Endothelial cell of umbilical vein (primary cell): ENCODE measurements at regions not wholly inside any gene's neighbourhood (a gene's known extent, or its start where the extent isn't known, plus 50 kb on each side); places are given as distances from the start of the nearest gene placed in this dataset.
A peak's percentile ranks its signal among the peaks of the same experiment; 100 is the strongest.

Source experiments
- BruUV-seq: library from RNA; stranded (reverse); fragments of 400-500 nt; replicated peaks from 2 replicates; lab custom pipeline; 2021; lab: Mats Ljungman, UMichigan
- CTCF ChIA-PET: fragments of 300-600, 350-600 bp; sonication (Branson Sonifier 250); formaldehyde crosslinking; loops from one replicate; lab custom pipeline; 2021; ENCODE audit warnings: antibody characterized with exemption, inconsistent platforms; lab: Charles Lee
- POLR2A ChIA-PET: fragments of 300-600, 350-600 bp; sonication (Branson Sonifier 250); formaldehyde crosslinking; loops from one replicate; lab custom pipeline; 2021; ENCODE audit warnings: antibody characterized with exemption, inconsistent platforms; lab: Charles Lee
- DNase-seq: peaks from one replicate; pipeline ENCODE4 v3.0.0-alpha.2; 2011; ENCODE audit warnings: low read depth, low spot score
- FAIRE-seq: peaks from 2 replicates; lab custom pipeline; 2011; peaks lifted over from hg19 to GRCh38; lab: Jason Lieb, UNC
- H2AFZ ChIP-seq: 2 replicates; pipeline ENCODE4 v1.6.0; 2012; ENCODE audit warnings: low read depth, low read length, control low read depth, inconsistent platforms
- H3K27ac ChIP-seq: 2 replicates; pipeline ENCODE4 v1.5.1; 2011; ENCODE audit warnings: low read depth, mild to moderate bottlenecking, control low read depth, low read length, moderate library complexity; ENCODE audit not compliant: insufficient read depth
- H3K27me3 ChIP-seq, 2 experiments: 2 replicates each; pipeline versions ENCODE4 v1.6.0 to v1.6.1; 2011; ENCODE audit warnings: low read length in 2 of 2, mixed read lengths in 1 of 2; ENCODE audit not compliant: control insufficient read depth in 2 of 2, insufficient read depth in 2 of 2
- H3K36me3 ChIP-seq, 2 experiments: 2 replicates in 1 of 2; 3 replicates in 1 of 2; pipeline ENCODE4 v1.5.1; 2011; ENCODE audit warnings: low read length in 2 of 2, mild to moderate bottlenecking in 1 of 2, moderate library complexity in 1 of 2; ENCODE audit not compliant: control insufficient read depth in 2 of 2, insufficient read depth in 2 of 2; ENCODE audit errors: extremely low read depth in 1 of 2
- H3K4me1 ChIP-seq: 3 replicates; pipeline ENCODE4 v1.5.1; 2011; ENCODE audit warnings: mild to moderate bottlenecking, low read length; ENCODE audit not compliant: control insufficient read depth, insufficient read depth; ENCODE audit errors: extremely low read depth
- H3K4me2 ChIP-seq: 2 replicates; pipeline ENCODE4 v1.6.1; 2011; ENCODE audit warnings: low read length, control low read depth, mixed read lengths; ENCODE audit not compliant: insufficient read depth
- H3K4me3 ChIP-seq, 3 experiments: fragments of 200-600 bp in 1 of 3; sonication (generic), shearing (Covaris generic) in 1 of 3; replicated peaks in 1 of 3; 2 replicates each; pipeline ENCODE4 v1.5.1; 2011 to 2016; ENCODE audit warnings: control low read depth in 3 of 3, low read length in 3 of 3, mild to moderate bottlenecking in 2 of 3, inconsistent platforms in 1 of 3, low read depth in 1 of 3, moderate library complexity in 1 of 3; ENCODE audit not compliant: insufficient read depth in 1 of 3
- H3K79me2 ChIP-seq: 2 replicates; pipeline ENCODE4 v1.6.0; 2012; ENCODE audit warnings: low read length, inconsistent platforms; ENCODE audit not compliant: control insufficient read depth, insufficient read depth
- H3K9ac ChIP-seq: replicated peaks from 2 replicates; pipeline ENCODE3; 2011; ENCODE audit warnings: low read length, control low read depth; ENCODE audit not compliant: insufficient read depth; ENCODE audit errors: extremely low read depth
- H3K9me1 ChIP-seq: replicated peaks from 3 replicates; pipeline ENCODE4 v1.6.0; 2011; ENCODE audit warnings: mild to moderate bottlenecking, low read length; ENCODE audit not compliant: control insufficient read depth, insufficient read depth; ENCODE audit errors: extremely low read depth
- H3K9me3 ChIP-seq: replicated peaks from 2 replicates; pipeline ENCODE4 v1.5.1; 2012; ENCODE audit warnings: low read length, inconsistent platforms; ENCODE audit not compliant: control insufficient read depth, insufficient read depth
- H4K20me1 ChIP-seq: replicated peaks from 2 replicates; pipeline ENCODE3; 2011; ENCODE audit warnings: mild to moderate bottlenecking, low read length; ENCODE audit not compliant: control insufficient read depth, insufficient read depth; ENCODE audit errors: extremely low read depth
- EZH2 ChIP-seq: IDR thresholded peaks from 2 replicates; pipeline ENCODE4 v1.6.1; 2012; ENCODE audit warnings: borderline replicate concordance, low read depth, mild to moderate bottlenecking, moderate library complexity, low read length, inconsistent platforms; ENCODE audit not compliant: severe bottlenecking
- FOS ChIP-seq: IDR thresholded peaks from 2 replicates; pipeline ENCODE4 v1.6.1; 2011; ENCODE audit warnings: mild to moderate bottlenecking, low read length, moderate library complexity, borderline replicate concordance; ENCODE audit not compliant: insufficient read depth
- GATA2 ChIP-seq: IDR thresholded peaks from 2 replicates; pipeline ENCODE4 v1.7.0; 2011; ENCODE audit warnings: low read depth, mild to moderate bottlenecking, moderate library complexity, mixed read lengths, low read length; ENCODE audit not compliant: insufficient read length, insufficient read depth
- JUN ChIP-seq: IDR thresholded peaks from 2 replicates; pipeline ENCODE4 v1.6.1; 2011; ENCODE audit warnings: borderline replicate concordance, low read depth; ENCODE audit not compliant: insufficient read length, insufficient read depth
- MYC ChIP-seq: IDR thresholded peaks from one replicate; pipeline ENCODE4 v1.6.1; 2011; ENCODE audit warnings: mild to moderate bottlenecking, low read depth, low read length
- POLR2A ChIP-seq: IDR thresholded peaks from 2 replicates; pipeline ENCODE4 v1.6.1; 2012; ENCODE audit warnings: low read depth, mild to moderate bottlenecking, control low read depth, low read length
- POLR2AphosphoS5 ChIP-seq: IDR thresholded peaks from 2 replicates; pipeline ENCODE4 v1.6.1; 2012; ENCODE audit warnings: low read depth, mild to moderate bottlenecking, control low read depth, low read length, moderate library complexity; ENCODE audit not compliant: insufficient read depth
- dilution Hi-C: fragments of 300-500 bp; cut with MboI; formaldehyde crosslinking; loops from one replicate; pipeline ENCODE4 v1.15.0; 2019; ENCODE audit warnings: low sequenced_read_pairs; ENCODE audit not compliant: extremely low pct_ligation_motif_present
- intact Hi-C: fragments of 100-400 bp; cut with micrococcal nuclease; formaldehyde crosslinking; loops from one replicate; pipeline ENCODE4 v1.10.0; 2022
- TF ChIP-seq, protein P1 (sequence below): IDR thresholded peaks from 2 replicates; pipeline ENCODE4 v1.6.1; 2011; ENCODE audit not compliant: insufficient read depth, insufficient read length
- TF ChIP-seq, protein P2 (sequence below), 2 donors: IDR thresholded peaks; 1 replicate in 1 of 2; 2 replicates in 1 of 2; pipeline ENCODE4 v1.5.1; 2011; ENCODE audit warnings: low read length in 2 of 2, mild to moderate bottlenecking in 2 of 2, moderate library complexity in 2 of 2, control low read depth in 1 of 2, inconsistent platforms in 1 of 2, low read depth in 1 of 2; ENCODE audit not compliant: insufficient read depth in 1 of 2; ENCODE audit errors: extremely low read depth in 1 of 2

DNA sequence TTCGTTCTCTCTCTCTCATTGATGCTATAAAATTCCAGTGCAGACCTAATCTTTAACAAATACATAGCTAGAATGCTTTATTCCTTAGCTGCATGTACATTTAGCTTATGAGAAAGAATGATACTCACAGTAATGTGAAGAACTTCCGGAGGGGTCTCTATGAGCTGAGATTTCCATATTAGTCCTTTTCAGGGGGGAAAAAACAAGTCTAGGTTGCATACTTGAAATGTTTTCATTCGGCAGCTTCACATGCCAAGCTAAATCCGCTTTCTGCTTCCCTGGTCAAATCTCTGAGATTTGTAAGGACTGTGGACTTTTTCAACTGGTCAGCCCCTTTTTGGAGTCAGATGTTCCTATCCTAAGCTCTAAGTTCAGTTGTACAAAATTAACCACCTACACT, 111.5 kb upstream of the COL8A1 start:
- no peaks in the 10 kb centered on the region for H3K36me3 ChIP-seq
- dilution Hi-C loops: no loop called here
- no peak overlapping the region for H3K27ac ChIP-seq
- no peaks in the 10 kb centered on the region for H3K9me1 ChIP-seq
- H3K9ac ChIP-seq: no peak overlapping the region
- no peak for TF ChIP-seq FOS
- TF ChIP-seq, protein P1, sequence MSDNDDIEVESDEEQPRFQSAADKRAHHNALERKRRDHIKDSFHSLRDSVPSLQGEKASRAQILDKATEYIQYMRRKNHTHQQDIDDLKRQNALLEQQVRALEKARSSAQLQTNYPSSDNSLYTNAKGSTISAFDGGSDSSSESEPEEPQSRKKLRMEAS: no peak
- TF ChIP-seq JUN: peak; percentile 10
- no peak for TF ChIP-seq POLR2AphosphoS5
- no peaks in the 10 kb centered on the region for H3K9me3 ChIP-seq
- no peaks in the 10 kb centered on the region for H3K27me3 ChIP-seq
- ChIA-PET POLR2A (no interaction called here), CTCF (interaction anchor here (0.7 to 2.2 kb wide), 4 partner anchors 11 to 28 kb away, joined by 3 to 9 read pairs (median 4); no protein-coding TSS in a partner anchor)
- peak overlapping the region; percentile 56 for H2AFZ ChIP-seq
- H3K4me1 ChIP-seq: peaks cover 9% of the 10 kb centered on the region
- no peaks in the 10 kb centered on the region for H4K20me1 ChIP-seq
- no peak for FAIRE-seq
- H3K4me2 ChIP-seq: no peak overlapping the region
- H3K4me3 ChIP-seq: no peak overlapping the region
- DNase-seq: peak; percentile 75
- BruUV-seq: no TSS peak
- H3K79me2 ChIP-seq: no peaks in the 10 kb centered on the region
- intact Hi-C loops: loop anchor here (1.0 kb wide), 1 partner anchor 413 kb away; no protein-coding TSS in a partner anchor

DNA sequence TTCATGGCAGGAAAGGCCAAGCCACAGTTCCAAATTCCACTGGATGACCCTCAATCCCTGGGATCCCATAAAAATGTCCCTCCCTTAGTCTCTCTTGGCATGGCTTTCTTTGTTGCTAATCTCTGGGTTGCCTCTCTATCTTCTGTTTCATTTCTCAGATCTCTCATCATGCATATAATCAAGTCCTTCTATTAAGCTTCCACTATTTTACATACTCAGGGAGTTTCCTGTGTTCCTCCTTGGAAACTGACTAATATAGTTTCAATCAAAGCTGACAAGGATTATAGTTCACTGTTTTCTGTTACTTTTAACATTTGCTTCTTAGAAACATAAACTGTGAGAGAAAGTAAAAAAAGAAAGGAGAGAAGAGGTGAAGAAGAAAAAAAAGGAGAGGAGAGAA, 113.8 kb upstream of the COL8A1 start:
- no TSS peak for BruUV-seq

More for the DNA sequence above, 113.8 kb upstream of the COL8A1 start:
- intact Hi-C loops: no loop called here
- no peak overlapping the region for H3K9ac ChIP-seq
- ChIA-PET POLR2A (no interaction called here), CTCF (interaction anchor here (1.2 to 1.7 kb wide), 2 partner anchors 8 to 25 kb away, joined by 3 to 5 read pairs; no protein-coding TSS in a partner anchor)
- H3K4me1 ChIP-seq: peaks cover 9% of the 10 kb centered on the region
- no peak overlapping the region for H2AFZ ChIP-seq
- dilution Hi-C loops: no loop called here
- no peak for TF ChIP-seq EZH2
- no peak for TF ChIP-seq JUN
- TF ChIP-seq, protein P1: no peak
- no peak for TF ChIP-seq GATA2
- no peak for TF ChIP-seq MYC
- TF ChIP-seq POLR2A: no peak
- TF ChIP-seq FOS: no peak
- TF ChIP-seq POLR2AphosphoS5: no peak
- TF ChIP-seq, protein P2, sequence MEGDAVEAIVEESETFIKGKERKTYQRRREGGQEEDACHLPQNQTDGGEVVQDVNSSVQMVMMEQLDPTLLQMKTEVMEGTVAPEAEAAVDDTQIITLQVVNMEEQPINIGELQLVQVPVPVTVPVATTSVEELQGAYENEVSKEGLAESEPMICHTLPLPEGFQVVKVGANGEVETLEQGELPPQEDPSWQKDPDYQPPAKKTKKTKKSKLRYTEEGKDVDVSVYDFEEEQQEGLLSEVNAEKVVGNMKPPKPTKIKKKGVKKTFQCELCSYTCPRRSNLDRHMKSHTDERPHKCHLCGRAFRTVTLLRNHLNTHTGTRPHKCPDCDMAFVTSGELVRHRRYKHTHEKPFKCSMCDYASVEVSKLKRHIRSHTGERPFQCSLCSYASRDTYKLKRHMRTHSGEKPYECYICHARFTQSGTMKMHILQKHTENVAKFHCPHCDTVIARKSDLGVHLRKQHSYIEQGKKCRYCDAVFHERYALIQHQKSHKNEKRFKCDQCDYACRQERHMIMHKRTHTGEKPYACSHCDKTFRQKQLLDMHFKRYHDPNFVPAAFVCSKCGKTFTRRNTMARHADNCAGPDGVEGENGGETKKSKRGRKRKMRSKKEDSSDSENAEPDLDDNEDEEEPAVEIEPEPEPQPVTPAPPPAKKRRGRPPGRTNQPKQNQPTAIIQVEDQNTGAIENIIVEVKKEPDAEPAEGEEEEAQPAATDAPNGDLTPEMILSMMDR (IDR thresholded peaks at IDR 0.05; ENCODE audit: extremely low read depth in 1 of 2, insufficient read depth in 1 of 2, low read depth in 1 of 2, low read length in 2 of 2): no peak
- H3K4me2 ChIP-seq: no peak overlapping the region
- H3K79me2 ChIP-seq: no peaks in the 10 kb centered on the region
- no peak overlapping the region for H3K4me3 ChIP-seq
- H3K27ac ChIP-seq: no peak overlapping the region
- no peaks in the 10 kb centered on the region for H3K27me3 ChIP-seq
- no peaks in the 10 kb centered on the region for H3K36me3 ChIP-seq
- no peaks in the 10 kb centered on the region for H4K20me1 ChIP-seq
- H3K9me3 ChIP-seq: no peaks in the 10 kb centered on the region
- DNase-seq: no peak
- no peak for FAIRE-seq
- H3K9me1 ChIP-seq: no peaks in the 10 kb centered on the region
